ENCODE measurements at regions not wholly inside any gene's neighbourhood (a gene's known extent, or its start where the extent isn't known, plus 50 kb on each side); places are given as distances from the start of the nearest gene placed in this dataset.

DNA sequence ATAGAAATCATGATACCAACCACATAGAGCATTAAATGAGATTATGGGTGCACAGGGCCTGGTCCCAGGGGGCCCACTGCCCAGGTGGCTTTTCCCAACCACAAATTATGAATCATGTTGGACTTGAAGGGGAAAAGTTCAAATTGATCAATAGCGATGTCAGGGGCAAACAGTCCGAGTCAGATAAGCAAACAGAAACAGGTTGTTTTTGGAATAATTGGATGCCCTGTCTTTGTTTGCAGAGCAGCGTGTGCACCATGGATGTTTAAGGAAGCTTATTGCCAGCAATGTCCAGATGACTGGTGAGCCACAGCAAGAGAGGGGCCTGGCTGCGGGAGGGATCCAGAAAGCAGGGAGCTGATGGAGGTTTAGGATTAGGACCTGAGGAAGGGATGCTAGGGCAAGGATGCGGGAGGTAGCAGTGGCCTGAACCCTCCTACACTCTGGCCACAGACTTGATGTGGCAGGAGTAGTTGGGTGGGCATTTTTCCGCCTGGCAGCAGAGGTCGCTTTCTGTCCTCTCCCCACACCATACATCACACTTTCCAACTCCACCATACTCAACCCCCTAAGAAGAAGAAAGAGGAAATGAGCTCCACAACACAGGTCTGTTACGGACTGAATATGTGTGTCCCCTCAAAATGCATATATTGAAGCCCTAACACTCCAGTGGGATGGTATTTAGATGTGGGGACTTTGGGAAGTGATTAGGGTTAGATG is 266.4 kb upstream of the RPL38 start:
- no peak overlapping the region for H3K27ac Mint-ChIP-seq
- no peak overlapping the region for H3K4me3 Mint-ChIP-seq

DNA sequence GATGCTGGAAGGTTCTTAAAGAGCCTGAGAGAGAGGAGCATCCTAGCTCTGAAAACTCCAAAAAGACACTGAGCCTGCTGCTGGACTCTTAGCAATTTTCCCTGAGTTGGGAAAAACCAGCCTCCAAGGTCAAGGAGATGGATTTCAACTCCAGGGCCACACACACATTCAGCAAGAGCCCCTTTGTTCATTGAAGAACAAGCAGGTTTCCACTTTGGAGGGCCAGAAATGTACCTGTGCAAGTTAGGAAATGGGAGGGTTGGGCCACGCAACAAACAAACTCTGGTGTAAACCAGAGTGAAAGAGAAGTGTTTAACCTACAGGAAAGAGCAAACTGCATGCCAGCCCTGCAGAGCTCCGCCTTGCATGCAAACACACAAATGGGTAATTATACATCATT is 264.8 kb upstream of the RPL38 start:
- DNase-seq, result no peak
- no peaks in the 10 kb centered on the region for H3K4me1 Mint-ChIP-seq
- no peak overlapping the region for H3K27ac Mint-ChIP-seq
- CTCF ChIA-PET, result no interaction called here
- H3K36me3 Mint-ChIP-seq (ENCODE audit: low read depth), result no peaks in the 10 kb centered on the region
- POLR2A ChIA-PET, result no interaction called here
- peaks cover 1% of the 10 kb centered on the region for H3K27me3 Mint-ChIP-seq
- H3K9me3 Mint-ChIP-seq, result no peaks in the 10 kb centered on the region
- no peak overlapping the region for H3K4me3 Mint-ChIP-seq

More for the DNA sequence above, 266.4 kb upstream of the RPL38 start:
- Mint-ChIP-seq H3K4me1 (no peaks in the 10 kb centered on the region), H3K9me3 (no peaks in the 10 kb centered on the region), H3K27me3 (peaks cover 1% of the 10 kb centered on the region), H3K36me3 (ENCODE audit: low read depth) (no peaks in the 10 kb centered on the region)
- DNase-seq, result no peak
- POLR2A ChIA-PET, result no interaction called here
- CTCF ChIA-PET, result no interaction called here

DNA sequence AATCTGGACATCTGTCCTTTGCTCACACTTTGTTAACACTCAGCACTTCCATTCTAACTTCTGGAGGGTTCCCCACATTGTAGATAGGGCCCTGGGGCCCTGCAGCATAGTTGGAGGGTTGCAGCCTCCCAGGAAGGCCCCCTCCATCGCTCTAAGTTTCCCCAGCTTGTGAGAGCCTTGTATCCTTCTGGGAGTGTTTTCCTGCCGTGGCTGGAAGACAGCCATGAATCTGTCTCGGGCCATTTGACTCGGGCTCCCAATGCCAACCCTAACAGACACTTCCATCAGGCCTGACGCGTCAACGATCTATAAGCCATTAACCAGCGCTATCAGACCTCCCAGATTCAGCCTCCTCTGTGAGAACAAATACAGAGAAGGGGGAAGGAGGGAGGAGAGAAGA is 263.7 kb upstream of the RPL38 start:
- H3K9me3 Mint-ChIP-seq, result no peaks in the 10 kb centered on the region
- H3K36me3 Mint-ChIP-seq (ENCODE audit: low read depth), result no peaks in the 10 kb centered on the region
- POLR2A ChIA-PET, result no interaction called here
- H3K4me3 Mint-ChIP-seq, result no peak overlapping the region
- no peak for DNase-seq
- no peak overlapping the region for H3K27ac Mint-ChIP-seq
- peaks cover 1% of the 10 kb centered on the region for H3K27me3 Mint-ChIP-seq
- CTCF ChIA-PET, result interaction anchor here (1.2 kb wide), 1 partner anchor 21 kb away, joined by 3 read pairs; no protein-coding TSS in a partner anchor
- no peaks in the 10 kb centered on the region for H3K4me1 Mint-ChIP-seq

DNA sequence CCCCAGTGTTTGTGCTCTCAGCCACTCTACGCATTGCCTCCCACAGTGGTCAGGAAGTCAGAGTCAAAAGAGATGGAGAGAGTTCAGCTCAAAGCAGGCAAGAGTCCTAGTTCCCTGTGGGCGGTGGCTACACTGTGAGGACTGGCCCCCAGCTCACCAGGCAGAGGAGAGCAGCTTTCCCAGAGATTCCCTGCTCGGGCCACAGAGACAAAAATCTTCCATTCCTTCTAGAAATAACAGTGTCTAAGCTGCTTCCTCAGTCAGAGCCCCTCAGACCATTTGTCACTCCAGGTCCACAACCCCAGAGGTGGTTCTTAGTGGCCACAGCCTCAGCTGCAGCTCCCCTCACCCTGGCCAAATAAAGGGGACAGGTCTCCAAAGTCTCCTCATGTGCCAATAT is 263.0 kb upstream of the RPL38 start:
- POLR2A ChIA-PET, result no interaction called here
- H3K4me1 Mint-ChIP-seq, result no peaks in the 10 kb centered on the region
- no peak overlapping the region for H3K4me3 Mint-ChIP-seq
- no peaks in the 10 kb centered on the region for H3K9me3 Mint-ChIP-seq
- CTCF ChIA-PET, result interaction anchor here (1.2 kb wide), 1 partner anchor 20 kb away, joined by 3 read pairs; no protein-coding TSS in a partner anchor
- H3K36me3 Mint-ChIP-seq (ENCODE audit: low read depth), result no peaks in the 10 kb centered on the region
- H3K27ac Mint-ChIP-seq, result no peak overlapping the region
- peaks cover 1% of the 10 kb centered on the region for H3K27me3 Mint-ChIP-seq
- no peak for DNase-seq

DNA sequence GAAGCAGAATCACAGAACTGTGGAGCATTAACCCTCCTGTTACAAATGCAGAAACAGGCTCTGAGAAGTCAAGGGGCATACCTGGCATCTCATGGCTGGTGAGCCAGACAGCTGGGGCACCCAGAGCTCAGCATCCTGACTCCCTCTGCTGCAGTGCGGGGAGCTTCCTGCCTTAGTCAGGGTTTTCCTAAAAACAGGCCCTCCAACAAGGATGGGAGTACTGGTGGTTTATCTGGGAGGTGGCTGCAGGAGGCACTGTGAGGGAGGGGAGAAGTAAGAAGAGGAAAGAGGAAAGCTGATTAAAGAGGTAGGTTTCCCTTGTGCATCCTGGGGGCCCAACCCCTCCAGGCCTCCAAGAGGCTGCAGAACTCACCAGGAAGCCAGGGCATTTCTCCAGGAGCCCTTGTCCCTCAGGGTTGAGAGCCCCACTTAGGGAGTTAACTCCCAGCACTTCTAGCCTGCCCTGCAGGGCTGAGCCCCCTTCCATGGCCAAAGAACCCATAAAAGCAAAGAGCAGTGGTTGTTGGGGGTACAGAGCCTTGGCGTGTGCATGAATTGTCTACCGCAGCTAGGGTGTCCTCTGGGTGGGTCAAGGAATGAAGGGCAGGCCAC is 261.5 kb upstream of the RPL38 start:
- H3K27me3 Mint-ChIP-seq, result peaks cover 1% of the 10 kb centered on the region
- H3K9me3 Mint-ChIP-seq, result no peaks in the 10 kb centered on the region
- CTCF ChIA-PET, result no interaction called here
- H3K4me3 Mint-ChIP-seq, result no peak overlapping the region
- H3K36me3 Mint-ChIP-seq (ENCODE audit: low read depth), result no peaks in the 10 kb centered on the region
- no peak overlapping the region for H3K27ac Mint-ChIP-seq
- H3K4me1 Mint-ChIP-seq, result no peaks in the 10 kb centered on the region
- POLR2A ChIA-PET, result no interaction called here
- DNase-seq, result no peak

DNA sequence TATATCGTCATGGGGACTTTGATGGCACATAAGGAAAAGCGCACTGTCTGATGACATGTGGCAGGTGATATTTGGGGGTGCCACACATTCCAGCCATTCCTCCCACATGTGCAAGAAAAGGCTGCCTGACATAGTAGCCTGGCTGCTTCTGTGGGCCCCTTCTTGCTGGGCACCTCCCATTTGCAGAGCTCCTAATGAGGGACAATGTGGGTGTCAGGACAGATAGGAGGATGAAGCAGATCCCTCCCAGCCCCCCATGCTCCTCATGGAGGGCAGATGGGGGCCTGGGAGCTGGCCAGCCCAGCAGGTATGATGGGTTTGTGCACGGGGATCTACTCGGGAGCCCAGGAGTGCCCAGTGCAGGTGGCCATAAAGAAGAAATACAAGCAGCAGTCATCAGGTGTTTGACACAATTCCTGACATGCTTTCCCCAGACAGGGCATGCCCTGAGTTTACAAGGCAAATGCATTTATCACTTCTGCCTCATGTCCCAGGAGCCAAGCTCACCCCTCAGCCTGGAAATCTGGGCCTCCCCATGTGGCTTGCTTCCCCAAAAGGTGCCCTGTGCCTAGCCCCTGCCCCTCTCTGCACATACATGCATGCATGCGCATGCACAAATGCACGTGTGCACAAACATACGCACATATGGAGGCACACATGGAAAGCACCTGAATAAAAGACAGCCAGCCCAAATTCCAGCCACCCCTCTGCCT is 260.6 kb upstream of the RPL38 start:
- POLR2A ChIA-PET, result no interaction called here

DNA sequence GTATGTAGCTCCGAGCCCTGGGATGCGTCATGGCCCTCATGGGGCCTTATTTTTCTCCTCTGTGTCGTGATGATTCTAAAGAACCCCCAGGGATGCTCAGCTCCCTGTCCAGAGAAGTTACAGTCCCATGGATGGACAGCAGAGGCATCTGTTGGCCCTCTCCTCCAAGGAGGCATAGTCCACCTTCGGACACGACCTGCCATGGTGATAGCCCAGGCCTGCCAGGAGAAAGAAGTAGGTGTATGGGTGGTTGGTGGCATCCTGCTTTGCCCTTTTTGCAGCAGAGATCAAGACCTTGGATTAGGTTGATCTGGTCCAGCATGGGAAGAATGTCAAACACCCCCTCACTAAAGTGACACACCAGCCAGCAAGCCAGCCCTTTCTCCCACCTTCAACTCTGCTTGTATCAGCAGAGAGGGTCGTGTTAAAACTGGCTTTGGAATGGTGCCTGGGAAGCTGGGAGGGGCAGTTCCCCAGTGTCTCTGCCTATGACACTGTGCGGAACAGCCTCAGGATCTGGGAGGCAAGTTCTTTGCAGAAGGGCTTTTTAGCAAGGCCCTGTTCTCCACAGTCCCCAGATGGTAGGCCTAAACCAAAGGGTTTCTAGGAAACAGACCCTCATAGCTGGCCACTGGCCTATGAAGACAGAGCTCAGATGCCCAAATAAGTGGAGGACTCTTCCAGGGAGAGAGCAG is 259.9 kb upstream of the RPL38 start:
- Mint-ChIP-seq H3K36me3 (ENCODE audit: low read depth) (no peaks in the 10 kb centered on the region), H3K27me3 (no peaks in the 10 kb centered on the region), H3K27ac (no peak overlapping the region), H3K4me3 (no peak overlapping the region), H3K9me3 (no peaks in the 10 kb centered on the region), H3K4me1 (no peaks in the 10 kb centered on the region)
- no peak for DNase-seq
- CTCF ChIA-PET, result no interaction called here
- POLR2A ChIA-PET, result no interaction called here

More for the DNA sequence above, 260.6 kb upstream of the RPL38 start:
- Mint-ChIP-seq H3K27ac (no peak overlapping the region), H3K4me3 (no peak overlapping the region), H3K4me1 (no peaks in the 10 kb centered on the region), H3K9me3 (no peaks in the 10 kb centered on the region), H3K27me3 (peaks cover 1% of the 10 kb centered on the region), H3K36me3 (ENCODE audit: low read depth) (no peaks in the 10 kb centered on the region)
- CTCF ChIA-PET, result no interaction called here
- DNase-seq, result no peak

DNA sequence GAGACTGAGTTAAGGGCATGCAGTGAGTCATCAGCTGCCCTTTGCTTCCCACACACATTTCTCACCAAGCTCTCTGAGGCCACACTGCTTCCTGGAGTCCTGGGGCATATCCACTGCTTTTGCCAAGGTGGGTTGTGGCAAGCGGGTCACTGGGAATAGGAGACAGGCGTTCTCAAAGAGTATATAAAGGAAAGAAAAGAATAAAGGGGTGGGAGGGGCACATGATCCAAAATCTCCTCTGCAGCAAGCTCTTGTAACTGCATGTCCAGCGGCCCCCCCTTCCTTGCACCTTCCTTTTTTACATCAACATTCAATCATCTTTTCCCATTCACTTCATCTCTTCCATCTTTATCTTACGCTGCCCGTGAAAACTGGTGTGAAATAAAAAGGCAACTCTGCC is 259.1 kb upstream of the RPL38 start:
- Mint-ChIP-seq H3K27ac (no peak overlapping the region), H3K36me3 (ENCODE audit: low read depth) (no peaks in the 10 kb centered on the region), H3K27me3 (no peaks in the 10 kb centered on the region), H3K9me3 (no peaks in the 10 kb centered on the region), H3K4me3 (no peak overlapping the region), H3K4me1 (no peaks in the 10 kb centered on the region)
- POLR2A ChIA-PET, result no interaction called here
- CTCF ChIA-PET, result no interaction called here
- DNase-seq, result no peak

DNA sequence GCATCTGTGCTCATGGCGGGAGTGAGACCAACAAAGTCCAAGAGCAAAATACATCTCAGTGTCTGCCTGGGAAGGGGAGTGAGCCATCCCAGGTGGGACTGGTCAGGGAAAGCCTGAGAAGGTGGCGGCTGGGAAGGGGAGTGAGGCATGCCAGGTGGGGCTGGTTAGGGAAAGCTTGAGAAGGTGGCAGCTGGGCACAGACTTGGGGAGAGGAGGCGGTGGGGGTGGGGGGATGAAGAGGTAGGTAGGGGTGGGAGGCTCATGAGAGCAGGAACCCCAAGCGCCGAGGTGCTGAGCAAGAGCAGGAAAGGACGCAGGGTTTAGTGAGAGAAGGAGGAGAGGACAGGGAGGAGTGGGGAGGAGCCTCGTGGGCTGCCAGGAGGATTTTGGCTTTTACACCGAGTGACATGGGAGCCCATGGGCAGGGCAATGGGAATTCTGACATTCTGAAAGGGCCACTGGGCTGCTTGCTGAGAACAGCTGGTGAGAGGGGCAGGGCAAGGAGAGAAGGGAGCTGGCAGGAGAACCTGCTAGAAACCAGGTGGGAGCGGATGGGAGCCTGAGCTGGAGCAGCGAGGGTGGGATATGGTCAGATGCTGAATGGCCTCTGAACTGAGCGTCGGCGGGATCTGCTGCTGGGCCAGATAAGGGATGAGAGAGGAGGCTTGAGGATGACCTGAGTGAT is 256.1 kb upstream of the RPL38 start:
- DNase-seq, result no peak
- Mint-ChIP-seq H3K9me3 (no peaks in the 10 kb centered on the region), H3K27ac (no peak overlapping the region), H3K27me3 (peaks cover 16% of the 10 kb centered on the region), H3K36me3 (ENCODE audit: low read depth) (no peaks in the 10 kb centered on the region), H3K4me3 (no peak overlapping the region), H3K4me1 (peaks cover 4% of the 10 kb centered on the region)
- POLR2A ChIA-PET, result no interaction called here
- CTCF ChIA-PET, result no interaction called here

DNA sequence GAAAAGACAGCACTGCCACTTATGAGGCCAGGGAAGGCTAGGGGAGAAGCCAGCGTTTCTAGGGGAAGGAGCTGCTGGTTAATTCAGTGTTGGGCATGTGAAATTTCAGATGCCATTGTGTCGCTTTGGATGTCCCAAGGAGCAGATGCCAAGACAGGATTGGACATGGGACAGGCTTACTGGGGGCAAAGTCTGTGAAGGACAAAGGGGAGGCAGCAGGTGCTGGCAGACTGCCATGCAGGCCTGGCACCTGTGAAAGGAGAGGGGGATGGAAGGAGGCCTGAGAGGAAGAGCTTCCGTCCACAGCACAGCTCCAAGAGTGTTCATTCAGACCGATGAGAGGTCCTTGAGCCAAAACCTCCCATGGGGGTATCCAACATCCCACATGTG is 255.5 kb upstream of the RPL38 start:
- Mint-ChIP-seq H3K9me3 (no peaks in the 10 kb centered on the region), H3K4me1 (peaks cover 4% of the 10 kb centered on the region), H3K36me3 (ENCODE audit: low read depth) (no peaks in the 10 kb centered on the region), H3K27ac (no peak overlapping the region), H3K4me3 (no peak overlapping the region), H3K27me3 (peaks cover 16% of the 10 kb centered on the region)
- CTCF ChIA-PET, result no interaction called here
- POLR2A ChIA-PET, result no interaction called here
- DNase-seq, result no peak

DNA sequence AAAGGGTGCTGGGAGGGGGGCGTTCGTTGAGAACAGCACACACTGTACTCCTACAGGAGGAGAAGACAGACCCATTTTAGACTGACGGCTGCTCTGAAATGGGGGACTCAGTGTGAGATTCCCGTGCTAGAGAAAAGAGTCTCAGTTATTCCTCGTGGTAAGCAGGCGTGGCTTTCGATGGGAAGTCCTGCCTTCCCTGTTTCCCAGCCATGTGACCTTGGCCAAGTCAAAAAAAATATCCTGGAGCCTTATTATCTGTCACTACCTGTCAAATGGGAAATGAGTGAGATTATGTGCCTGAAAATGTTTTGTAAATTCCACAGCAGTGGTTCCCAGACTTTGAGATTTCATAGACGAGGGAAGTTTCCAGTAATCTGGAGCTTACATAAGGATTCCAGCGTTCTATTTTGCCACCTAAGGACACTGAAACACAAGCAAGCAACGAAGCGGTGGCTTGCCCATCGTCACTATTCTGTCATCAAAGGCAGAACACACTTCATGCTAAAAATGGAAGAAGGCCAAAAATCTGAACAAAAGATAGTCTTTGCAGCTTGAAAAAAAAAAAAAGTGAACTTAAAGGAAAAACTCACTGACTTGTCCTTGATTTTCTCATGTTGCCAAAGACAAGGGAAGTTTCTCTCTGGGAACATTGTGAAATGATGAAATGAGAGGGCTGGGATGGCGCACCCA is 253.4 kb upstream of the RPL38 start:
- DNase-seq, result no peak
- POLR2A ChIA-PET, result no interaction called here
- no peaks in the 10 kb centered on the region for H3K9me3 Mint-ChIP-seq
- peaks cover 4% of the 10 kb centered on the region for H3K4me1 Mint-ChIP-seq
- H3K4me3 Mint-ChIP-seq, result no peak overlapping the region
- no peak overlapping the region for H3K27ac Mint-ChIP-seq
- no peaks in the 10 kb centered on the region for H3K36me3 Mint-ChIP-seq (ENCODE audit: low read depth)
- CTCF ChIA-PET, result interaction anchor here (0.7 kb wide), 1 partner anchor 56 kb away, joined by 3 read pairs; no protein-coding TSS in a partner anchor
- peaks cover 16% of the 10 kb centered on the region for H3K27me3 Mint-ChIP-seq

DNA sequence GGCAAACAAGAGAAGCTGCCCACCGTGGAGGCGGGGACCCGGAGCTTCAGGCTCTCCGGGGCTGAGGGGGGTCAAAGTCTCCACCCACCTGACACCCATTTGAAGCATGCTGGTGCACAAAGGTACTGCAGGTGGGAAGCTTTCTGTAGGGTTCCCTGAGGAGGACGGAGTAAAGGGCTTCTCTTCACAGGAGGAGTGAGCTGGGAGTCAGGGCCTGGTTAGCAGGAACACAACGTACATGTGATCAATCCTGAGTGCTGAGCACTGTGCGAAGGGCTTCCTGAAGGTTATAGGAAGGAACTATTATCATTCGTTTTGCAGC is 252.9 kb upstream of the RPL38 start:
- Mint-ChIP-seq H3K4me3 (no peak overlapping the region), H3K27ac (no peak overlapping the region), H3K27me3 (peaks cover 16% of the 10 kb centered on the region), H3K4me1 (peaks cover 4% of the 10 kb centered on the region), H3K36me3 (ENCODE audit: low read depth) (no peaks in the 10 kb centered on the region), H3K9me3 (no peaks in the 10 kb centered on the region)
- ChIA-PET CTCF (interaction anchor here (0.7 kb wide), 1 partner anchor 55 kb away, joined by 3 read pairs; no protein-coding TSS in a partner anchor), POLR2A (no interaction called here)
- DNase-seq, result no peak
